HL-60 (cell line): ENCODE measurements at regions not wholly inside any gene's neighbourhood (a gene's known extent, or its start where the extent isn't known, plus 50 kb on each side); places are given as distances from the start of the nearest gene placed in this dataset.
"Not testable (repeated sequence)": the region's sequence is repeated elsewhere in the genome, so short reads cannot be mapped to it uniquely, and the experiment has no call there.

Experiments
- DNase-seq, 2 experiments: peaks; one replicate each; pipeline ENCODE4 v3.0.0-alpha.2; 2010 to 2020; ENCODE audit warnings: low read depth in 1 of 2, low spot score in 1 of 2
- H3K27ac ChIP-seq: fragments of 250-450 bp; sonication (Bioruptor Pico); replicated peaks from 2 replicates; pipeline ENCODE4 v1.5.1; 2020; ENCODE audit warnings: mild to moderate bottlenecking, moderate library complexity
- H3K27me3 ChIP-seq: fragments of 250-450 bp; sonication (Bioruptor Pico); 2 replicates; pipeline ENCODE4 v1.5.1; 2021; ENCODE audit warnings: mild to moderate bottlenecking, moderate library complexity; ENCODE audit not compliant: insufficient read depth, poor library complexity, severe bottlenecking
- H3K4me3 ChIP-seq: replicated peaks from 2 replicates; pipeline ENCODE4 v1.5.1; 2011; ENCODE audit warnings: mild to moderate bottlenecking, control low read depth, low read length; ENCODE audit not compliant: insufficient read depth
- CTCF ChIP-seq: IDR thresholded peaks from one replicate; pipeline ENCODE4 v1.5.1; 2011; ENCODE audit warnings: low read length, control low read depth, inconsistent platforms; ENCODE audit not compliant: insufficient read depth
- GABPA ChIP-seq: IDR thresholded peaks from 2 replicates; pipeline ENCODE4 v1.6.1; 2012; ENCODE audit warnings: low read depth
- POLR2AphosphoS5 ChIP-seq: IDR thresholded peaks from 2 replicates; pipeline ENCODE4 v1.6.1; 2012; ENCODE audit warnings: low read depth
- SPI1 ChIP-seq: IDR thresholded peaks from 2 replicates; pipeline ENCODE4 v1.6.1; 2012; ENCODE audit warnings: low read depth, mild to moderate bottlenecking, borderline replicate concordance
- TF ChIP-seq, protein P1 (sequence below): IDR thresholded peaks from 2 replicates; pipeline ENCODE4 v1.6.1; 2012; ENCODE audit warnings: low read depth; ENCODE audit not compliant: insufficient replicate concordance

DNA sequence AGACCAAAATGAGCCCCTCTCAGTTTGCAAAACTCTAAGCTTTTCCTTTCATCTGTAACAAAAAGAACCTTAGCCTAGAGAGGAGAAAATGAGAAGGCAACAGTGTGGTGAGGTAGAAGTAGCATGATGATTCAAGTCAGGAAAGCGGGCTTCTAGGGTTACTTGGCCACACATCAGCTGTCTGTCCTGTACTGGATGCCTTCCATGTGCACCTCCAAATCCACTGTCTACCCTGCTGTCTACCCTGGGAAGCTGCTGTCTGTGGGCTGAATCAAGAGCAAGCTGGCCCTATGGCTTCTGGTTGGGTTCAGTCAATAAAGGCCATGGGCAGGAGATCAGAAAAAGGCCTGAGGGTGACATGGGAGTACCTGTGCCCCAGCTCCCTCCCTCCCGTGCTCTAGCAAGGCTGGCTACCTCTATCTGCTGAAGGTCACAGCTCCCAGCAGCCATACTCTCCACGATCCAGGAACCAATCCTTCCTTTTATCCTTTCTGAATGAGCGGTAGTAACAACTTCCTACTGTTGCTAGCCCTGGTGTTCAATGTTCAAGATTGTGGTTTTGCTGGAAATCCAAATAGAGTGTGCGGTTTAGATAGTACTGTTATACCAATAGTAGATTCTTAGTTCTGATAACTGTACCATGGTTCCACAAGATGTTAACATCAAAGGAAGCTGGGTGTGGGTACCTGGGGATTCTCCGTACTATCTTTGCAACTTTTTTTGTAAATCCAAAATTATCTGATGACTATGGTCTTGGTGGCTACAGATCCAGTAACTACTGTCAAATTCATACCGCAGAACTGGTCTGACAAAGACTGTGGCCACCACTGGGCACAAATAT lies 191.0 kb downstream of the ESM1 start:
- no peak for TF ChIP-seq SPI1
- no peak for TF ChIP-seq POLR2AphosphoS5
- TF ChIP-seq CTCF = no peak
- TF ChIP-seq, protein P1, sequence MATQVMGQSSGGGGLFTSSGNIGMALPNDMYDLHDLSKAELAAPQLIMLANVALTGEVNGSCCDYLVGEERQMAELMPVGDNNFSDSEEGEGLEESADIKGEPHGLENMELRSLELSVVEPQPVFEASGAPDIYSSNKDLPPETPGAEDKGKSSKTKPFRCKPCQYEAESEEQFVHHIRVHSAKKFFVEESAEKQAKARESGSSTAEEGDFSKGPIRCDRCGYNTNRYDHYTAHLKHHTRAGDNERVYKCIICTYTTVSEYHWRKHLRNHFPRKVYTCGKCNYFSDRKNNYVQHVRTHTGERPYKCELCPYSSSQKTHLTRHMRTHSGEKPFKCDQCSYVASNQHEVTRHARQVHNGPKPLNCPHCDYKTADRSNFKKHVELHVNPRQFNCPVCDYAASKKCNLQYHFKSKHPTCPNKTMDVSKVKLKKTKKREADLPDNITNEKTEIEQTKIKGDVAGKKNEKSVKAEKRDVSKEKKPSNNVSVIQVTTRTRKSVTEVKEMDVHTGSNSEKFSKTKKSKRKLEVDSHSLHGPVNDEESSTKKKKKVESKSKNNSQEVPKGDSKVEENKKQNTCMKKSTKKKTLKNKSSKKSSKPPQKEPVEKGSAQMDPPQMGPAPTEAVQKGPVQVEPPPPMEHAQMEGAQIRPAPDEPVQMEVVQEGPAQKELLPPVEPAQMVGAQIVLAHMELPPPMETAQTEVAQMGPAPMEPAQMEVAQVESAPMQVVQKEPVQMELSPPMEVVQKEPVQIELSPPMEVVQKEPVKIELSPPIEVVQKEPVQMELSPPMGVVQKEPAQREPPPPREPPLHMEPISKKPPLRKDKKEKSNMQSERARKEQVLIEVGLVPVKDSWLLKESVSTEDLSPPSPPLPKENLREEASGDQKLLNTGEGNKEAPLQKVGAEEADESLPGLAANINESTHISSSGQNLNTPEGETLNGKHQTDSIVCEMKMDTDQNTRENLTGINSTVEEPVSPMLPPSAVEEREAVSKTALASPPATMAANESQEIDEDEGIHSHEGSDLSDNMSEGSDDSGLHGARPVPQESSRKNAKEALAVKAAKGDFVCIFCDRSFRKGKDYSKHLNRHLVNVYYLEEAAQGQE = no peak
- DNase-seq = no peak
- H3K4me3 ChIP-seq = no peak overlapping the region
- H3K27me3 ChIP-seq = no peaks in the 10 kb centered on the region
- no peak overlapping the region for H3K27ac ChIP-seq

- TF ChIP-seq POLR2AphosphoS5 = no peak
- TF ChIP-seq, protein P1 = no peak
- TF ChIP-seq GABPA = no peak
- no peak for TF ChIP-seq CTCF
- TF ChIP-seq SPI1 = no peak
- Histone ChIP-seq H3K27ac (no peak overlapping the region), H3K27me3 (no peaks in the 10 kb centered on the region), H3K4me3 (no peak overlapping the region)
- no peak for DNase-seq
Measured at GRCh38 chr5:54793468-54794134, 191.8 kb downstream of the ESM1 start.

DNA sequence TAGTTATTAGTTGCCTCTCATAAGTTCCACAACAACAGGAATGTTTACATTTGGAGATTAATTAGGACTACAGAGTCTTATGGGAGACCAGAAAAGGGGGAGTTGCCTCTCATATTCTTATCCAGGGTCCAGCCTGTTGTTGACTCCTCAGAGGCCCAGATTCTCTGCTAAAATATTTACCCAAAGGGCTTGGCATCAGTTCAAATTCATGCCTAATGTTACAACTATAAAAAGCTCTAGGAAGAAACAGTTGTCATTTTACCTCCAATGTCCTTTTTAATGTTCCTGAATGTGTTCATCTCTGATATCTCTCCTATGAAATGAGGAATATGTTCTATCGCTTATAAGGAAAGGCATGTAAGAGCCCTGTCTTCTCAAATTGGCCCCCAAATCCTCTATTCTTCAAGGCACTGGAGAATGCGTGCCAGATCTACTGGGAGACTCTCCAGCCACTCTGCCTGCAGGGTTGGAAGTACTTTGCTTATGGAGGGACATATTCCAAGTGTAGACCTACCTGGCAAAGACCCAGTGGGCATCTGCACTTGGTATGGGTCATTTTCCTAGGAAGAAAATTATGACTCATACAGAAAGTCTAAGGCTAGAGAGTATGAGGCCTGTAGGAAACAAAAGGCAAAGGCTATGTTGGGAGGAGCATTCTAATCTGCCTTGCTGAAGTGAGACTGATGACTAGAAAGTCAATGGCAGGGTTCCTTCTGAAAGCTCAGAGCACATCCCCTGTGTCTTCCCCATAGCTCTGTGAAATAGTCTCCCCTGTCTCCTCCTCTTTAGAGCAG lies 192.6 kb downstream of the ESM1 start:
- no peak for DNase-seq
- Histone ChIP-seq H3K27ac (no peak overlapping the region), H3K27me3 (no peaks in the 10 kb centered on the region), H3K4me3 (no peak overlapping the region)
- TF ChIP-seq SPI1 (no peak), POLR2AphosphoS5 (no peak), GABPA (no peak), CTCF (no peak)
- TF ChIP-seq, protein P1 = no peak

DNA sequence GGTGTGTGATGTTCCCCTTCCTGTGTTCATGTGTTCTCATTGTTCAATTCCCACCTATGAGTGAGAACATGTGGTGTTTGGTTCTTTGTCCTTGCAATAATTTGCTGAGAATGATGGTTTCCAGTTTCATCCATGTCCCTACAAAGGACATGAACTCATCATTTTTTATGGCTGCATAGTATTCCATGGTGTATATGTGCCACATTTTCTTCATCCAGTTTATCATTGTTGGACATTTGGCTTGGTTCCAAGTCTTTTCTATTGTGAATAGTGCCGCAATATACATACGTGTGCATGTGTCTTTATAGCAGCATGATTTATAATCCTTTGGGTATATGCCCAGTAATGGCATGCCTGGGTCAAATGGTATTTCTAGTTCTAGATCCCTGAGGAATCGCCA lies 197.5 kb downstream of the ESM1 start:
- DNase-seq, H3K27ac ChIP-seq, H3K27me3 ChIP-seq, H3K4me3 ChIP-seq: not testable (repeated sequence)
